ENCODE measurements at regions not wholly inside any gene's neighbourhood (a gene's known extent, or its start where the extent isn't known, plus 50 kb on each side); places are given as distances from the start of the nearest gene placed in this dataset.
A peak's percentile ranks its signal among the peaks of the same experiment; 100 is the strongest.

DNA sequence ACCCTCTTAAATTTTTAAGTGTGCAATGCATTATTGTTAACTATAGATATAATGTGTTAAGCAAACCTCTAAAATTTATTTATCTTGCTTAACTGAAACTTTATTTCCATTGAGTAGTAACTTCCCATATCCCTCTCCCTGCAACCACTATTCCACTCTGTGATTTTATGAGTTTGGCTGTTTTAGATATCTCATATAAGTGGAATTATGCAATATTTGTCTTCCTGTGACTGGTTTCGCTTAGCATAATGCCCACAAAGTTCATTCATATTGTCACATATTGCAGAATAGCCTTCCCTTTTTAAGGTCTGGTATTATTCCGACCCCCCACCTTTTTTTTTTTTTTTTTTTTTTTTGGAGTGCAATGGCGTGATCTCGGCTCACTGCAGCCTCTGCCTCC lies 247.6 kb downstream of the EMP1 start:
- H3K4me3 ChIP-seq: no peak overlapping the region
- TF ChIP-seq, protein P1, sequence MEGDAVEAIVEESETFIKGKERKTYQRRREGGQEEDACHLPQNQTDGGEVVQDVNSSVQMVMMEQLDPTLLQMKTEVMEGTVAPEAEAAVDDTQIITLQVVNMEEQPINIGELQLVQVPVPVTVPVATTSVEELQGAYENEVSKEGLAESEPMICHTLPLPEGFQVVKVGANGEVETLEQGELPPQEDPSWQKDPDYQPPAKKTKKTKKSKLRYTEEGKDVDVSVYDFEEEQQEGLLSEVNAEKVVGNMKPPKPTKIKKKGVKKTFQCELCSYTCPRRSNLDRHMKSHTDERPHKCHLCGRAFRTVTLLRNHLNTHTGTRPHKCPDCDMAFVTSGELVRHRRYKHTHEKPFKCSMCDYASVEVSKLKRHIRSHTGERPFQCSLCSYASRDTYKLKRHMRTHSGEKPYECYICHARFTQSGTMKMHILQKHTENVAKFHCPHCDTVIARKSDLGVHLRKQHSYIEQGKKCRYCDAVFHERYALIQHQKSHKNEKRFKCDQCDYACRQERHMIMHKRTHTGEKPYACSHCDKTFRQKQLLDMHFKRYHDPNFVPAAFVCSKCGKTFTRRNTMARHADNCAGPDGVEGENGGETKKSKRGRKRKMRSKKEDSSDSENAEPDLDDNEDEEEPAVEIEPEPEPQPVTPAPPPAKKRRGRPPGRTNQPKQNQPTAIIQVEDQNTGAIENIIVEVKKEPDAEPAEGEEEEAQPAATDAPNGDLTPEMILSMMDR (IDR thresholded peaks at IDR 0.05; ENCODE audit: control extremely low read depth, extremely low read depth): no peak
- no peak overlapping the region for H3K9ac ChIP-seq (ENCODE audit: insufficient read depth in 1 of 2, low read length in 2 of 2)
- peaks cover 0 to 2% (median 0%) of the 10 kb centered on the region in 5 donors for H3K4me1 ChIP-seq (ENCODE audit: control insufficient read depth in 5 of 5, insufficient read depth in 5 of 5, low read length in 5 of 5)
- DNase-seq: peak in 2 of 3 donors; percentile 1 to 22
- H3K27me3 ChIP-seq (ENCODE audit: control insufficient read depth in 3 of 3, insufficient read depth in 3 of 3, low read length in 2 of 3): no peaks in the 10 kb centered on the region
- WGBS, 2 donors: 65 to 66% methylated on average over 4 of the region's 4 CpGs
- H3K9me3 ChIP-seq (ENCODE audit: control insufficient read depth in 4 of 4, insufficient read depth in 3 of 4, low read length in 3 of 4): no peaks in the 10 kb centered on the region
- H3K27ac ChIP-seq (ENCODE audit: low read depth in 1 of 2, low read length in 1 of 2): no peak overlapping the region
- no peak for ATAC-seq (ENCODE audit: insufficient read depth, low FRiP score)
- H3K36me3 ChIP-seq (ENCODE audit: control insufficient read depth in 4 of 4, insufficient read depth in 4 of 4, low read length in 4 of 4): no peaks in the 10 kb centered on the region

DNA sequence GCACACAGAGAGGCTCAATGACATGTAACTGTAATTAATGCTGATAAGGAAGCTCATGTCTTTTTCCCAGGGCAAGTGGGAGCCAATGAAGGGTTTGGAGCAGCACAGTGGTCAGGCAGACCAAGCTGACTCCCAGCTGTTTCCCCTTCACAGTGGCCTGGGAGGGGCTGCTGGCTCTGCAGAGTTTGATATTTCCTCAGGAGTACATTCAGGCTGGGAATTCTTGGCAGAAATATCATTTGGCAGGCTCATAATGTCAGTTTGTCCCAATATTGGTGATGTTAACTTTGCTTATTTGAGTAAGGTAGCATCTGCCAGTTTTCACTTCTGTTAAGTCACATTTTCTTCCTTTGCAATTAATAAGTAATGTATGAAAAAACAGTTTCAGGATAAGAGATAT lies 247.0 kb downstream of the EMP1 start:
- H3K4me1 ChIP-seq (ENCODE audit: control insufficient read depth in 5 of 5, insufficient read depth in 5 of 5, low read length in 5 of 5): peaks cover 0 to 2% (median 0%) of the 10 kb centered on the region in 5 donors
- no peak overlapping the region for H3K9ac ChIP-seq (ENCODE audit: insufficient read depth in 1 of 2, low read length in 2 of 2)
- ATAC-seq (ENCODE audit: insufficient read depth, low FRiP score): no peak
- H3K36me3 ChIP-seq (ENCODE audit: control insufficient read depth in 4 of 4, insufficient read depth in 4 of 4, low read length in 4 of 4): no peaks in the 10 kb centered on the region
- no peaks in the 10 kb centered on the region for H3K27me3 ChIP-seq (ENCODE audit: control insufficient read depth in 3 of 3, insufficient read depth in 3 of 3, low read length in 2 of 3)
- H3K4me3 ChIP-seq: no peak overlapping the region
- no peaks in the 10 kb centered on the region for H3K9me3 ChIP-seq (ENCODE audit: control insufficient read depth in 4 of 4, insufficient read depth in 3 of 4, low read length in 3 of 4)
- TF ChIP-seq, protein P1 (IDR thresholded peaks at IDR 0.05; ENCODE audit: control extremely low read depth, extremely low read depth): no peak
- DNase-seq: peak in 2 of 3 donors; percentile 21 to 28
- H3K27ac ChIP-seq (ENCODE audit: low read depth in 1 of 2, low read length in 1 of 2): no peak overlapping the region

DNA sequence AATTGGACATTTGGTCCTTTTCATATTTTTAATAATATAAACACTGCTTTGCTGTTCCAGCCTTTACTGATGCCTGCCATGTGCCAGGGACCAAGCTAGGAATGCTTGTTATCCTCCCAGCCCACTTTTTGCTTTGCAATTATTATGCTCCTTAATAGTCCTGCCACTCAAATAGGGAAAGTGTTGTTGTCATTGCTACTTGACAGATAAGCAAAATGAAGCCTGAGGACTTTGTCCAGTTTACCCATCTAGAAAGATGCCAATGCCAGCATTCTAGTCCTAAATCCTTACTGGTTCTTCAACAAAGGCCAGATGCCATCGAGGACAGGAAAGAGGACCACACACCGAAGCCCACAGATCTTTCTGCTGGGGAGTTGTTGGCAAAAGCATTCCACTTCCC lies 246.5 kb downstream of the EMP1 start:
- no peaks in the 10 kb centered on the region for H3K27me3 ChIP-seq (ENCODE audit: control insufficient read depth in 3 of 3, insufficient read depth in 3 of 3, low read length in 2 of 3)
- H3K9ac ChIP-seq (ENCODE audit: insufficient read depth in 1 of 2, low read length in 2 of 2): no peak overlapping the region
- DNase-seq: no peak
- no peaks in the 10 kb centered on the region for H3K36me3 ChIP-seq (ENCODE audit: control insufficient read depth in 4 of 4, insufficient read depth in 4 of 4, low read length in 4 of 4)
- TF ChIP-seq, protein P1 (IDR thresholded peaks at IDR 0.05; ENCODE audit: control extremely low read depth, extremely low read depth): no peak
- H3K9me3 ChIP-seq (ENCODE audit: control insufficient read depth in 4 of 4, insufficient read depth in 3 of 4, low read length in 3 of 4): no peaks in the 10 kb centered on the region
- no peak overlapping the region for H3K4me3 ChIP-seq
- H3K27ac ChIP-seq (ENCODE audit: low read depth in 1 of 2, low read length in 1 of 2): no peak overlapping the region
- H3K4me1 ChIP-seq (ENCODE audit: control insufficient read depth in 5 of 5, insufficient read depth in 5 of 5, low read length in 5 of 5): peaks cover 0 to 2% (median 0%) of the 10 kb centered on the region in 5 donors
- ATAC-seq (ENCODE audit: insufficient read depth, low FRiP score): no peak
- WGBS, 2 donors: 62 to 63% methylated on average over 2 of the region's 2 CpGs

DNA sequence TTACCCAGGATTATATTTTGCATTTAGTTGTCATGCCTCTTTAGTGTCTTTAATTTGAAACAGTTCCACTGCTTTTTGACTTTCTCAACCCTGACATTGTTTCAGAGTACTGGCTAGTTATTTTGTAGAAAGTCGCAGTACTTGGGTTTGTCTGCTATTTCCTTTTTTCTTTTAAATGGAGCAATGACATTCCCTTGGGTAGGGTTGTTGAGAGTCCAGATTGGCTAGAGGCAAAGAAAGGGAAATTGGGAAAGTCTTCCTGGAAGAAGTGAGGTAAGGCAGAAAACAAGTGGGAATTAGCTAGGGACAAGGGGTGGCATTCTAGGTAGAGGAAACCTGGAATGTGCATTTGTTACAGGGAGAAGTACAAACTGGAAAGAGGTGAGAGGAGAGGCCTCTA lies 245.9 kb downstream of the EMP1 start:
- H3K4me3 ChIP-seq: no peak overlapping the region
- ATAC-seq (ENCODE audit: insufficient read depth, low FRiP score) (no peak), DNase-seq (no peak)
- no peak overlapping the region for H3K9ac ChIP-seq (ENCODE audit: insufficient read depth in 1 of 2, low read length in 2 of 2)
- H3K27ac ChIP-seq (ENCODE audit: low read depth in 1 of 2, low read length in 1 of 2): no peak overlapping the region
- no peaks in the 10 kb centered on the region for H3K36me3 ChIP-seq (ENCODE audit: control insufficient read depth in 4 of 4, insufficient read depth in 4 of 4, low read length in 4 of 4)
- 79 to 91% methylated on average over 1 of the region's 1 CpG for WGBS, 2 donors
- H3K4me1 ChIP-seq (ENCODE audit: control insufficient read depth in 5 of 5, insufficient read depth in 5 of 5, low read length in 5 of 5): peaks cover 0 to 2% (median 0%) of the 10 kb centered on the region in 5 donors
- H3K27me3 ChIP-seq (ENCODE audit: control insufficient read depth in 3 of 3, insufficient read depth in 3 of 3, low read length in 2 of 3): no peaks in the 10 kb centered on the region
- TF ChIP-seq, protein P1 (IDR thresholded peaks at IDR 0.05; ENCODE audit: control extremely low read depth, extremely low read depth): no peak
- H3K9me3 ChIP-seq (ENCODE audit: control insufficient read depth in 4 of 4, insufficient read depth in 3 of 4, low read length in 3 of 4): no peaks in the 10 kb centered on the region
